Naive B cell (primary cell): ENCODE measurements at regions not wholly inside any gene's neighbourhood (a gene's known extent, or its start where the extent isn't known, plus 50 kb on each side); places are given as distances from the start of the nearest gene placed in this dataset.
"Not testable (repeated sequence)": the region's sequence is repeated elsewhere in the genome, so short reads cannot be mapped to it uniquely, and the experiment has no call there.

Source experiments
- ATAC-seq, 2 donors: fragments of 150-1000 bp; cut with Tn5 transposase; 2 replicates each; pipeline ENCODE4 v1.10.0; 2021; ENCODE audit warnings: low read depth in 2 of 2, mild to moderate bottlenecking in 2 of 2, moderate library complexity in 2 of 2
- DNase-seq: peaks from one replicate; pipeline ENCODE4 v3.0.0; 2022
- H3K27ac Mint-ChIP-seq, 6 donors: one replicate each; pipeline ENCODE4 v1.8.0; 2020 to 2022; ENCODE audit warnings: mild to moderate bottlenecking in 6 of 6, mixed read lengths in 6 of 6, moderate library complexity in 5 of 6, inconsistent platforms in 2 of 6
- H3K27me3 Mint-ChIP-seq, 3 donors: one replicate each; pipeline ENCODE4 v1.8.0; 2021 to 2022; ENCODE audit warnings: mixed read lengths in 3 of 3, mild to moderate bottlenecking in 1 of 3
- H3K36me3 Mint-ChIP-seq, 2 donors: one replicate each; pipeline ENCODE4 v1.8.0; 2020 to 2022; ENCODE audit warnings: mixed read lengths in 2 of 2, inconsistent platforms in 1 of 2, mild to moderate bottlenecking in 1 of 2
- H3K4me1 Mint-ChIP-seq, 3 donors: one replicate each; pipeline ENCODE4 v1.8.0; 2020 to 2022; ENCODE audit warnings: mixed read lengths in 3 of 3, inconsistent platforms in 1 of 3, mild to moderate bottlenecking in 1 of 3, moderate library complexity in 1 of 3
- H3K4me3 Mint-ChIP-seq, 8 donors: one replicate each; pipeline ENCODE4 v1.8.0; 2020 to 2022; ENCODE audit warnings: mild to moderate bottlenecking in 8 of 8, mixed read lengths in 8 of 8, moderate library complexity in 8 of 8, inconsistent platforms in 2 of 8
- H3K9me3 Mint-ChIP-seq, 7 donors: one replicate each; pipeline ENCODE4 v1.8.0; 2020 to 2022; ENCODE audit warnings: mixed read lengths in 7 of 7, mild to moderate bottlenecking in 5 of 7, inconsistent platforms in 2 of 7, moderate library complexity in 1 of 7

DNA sequence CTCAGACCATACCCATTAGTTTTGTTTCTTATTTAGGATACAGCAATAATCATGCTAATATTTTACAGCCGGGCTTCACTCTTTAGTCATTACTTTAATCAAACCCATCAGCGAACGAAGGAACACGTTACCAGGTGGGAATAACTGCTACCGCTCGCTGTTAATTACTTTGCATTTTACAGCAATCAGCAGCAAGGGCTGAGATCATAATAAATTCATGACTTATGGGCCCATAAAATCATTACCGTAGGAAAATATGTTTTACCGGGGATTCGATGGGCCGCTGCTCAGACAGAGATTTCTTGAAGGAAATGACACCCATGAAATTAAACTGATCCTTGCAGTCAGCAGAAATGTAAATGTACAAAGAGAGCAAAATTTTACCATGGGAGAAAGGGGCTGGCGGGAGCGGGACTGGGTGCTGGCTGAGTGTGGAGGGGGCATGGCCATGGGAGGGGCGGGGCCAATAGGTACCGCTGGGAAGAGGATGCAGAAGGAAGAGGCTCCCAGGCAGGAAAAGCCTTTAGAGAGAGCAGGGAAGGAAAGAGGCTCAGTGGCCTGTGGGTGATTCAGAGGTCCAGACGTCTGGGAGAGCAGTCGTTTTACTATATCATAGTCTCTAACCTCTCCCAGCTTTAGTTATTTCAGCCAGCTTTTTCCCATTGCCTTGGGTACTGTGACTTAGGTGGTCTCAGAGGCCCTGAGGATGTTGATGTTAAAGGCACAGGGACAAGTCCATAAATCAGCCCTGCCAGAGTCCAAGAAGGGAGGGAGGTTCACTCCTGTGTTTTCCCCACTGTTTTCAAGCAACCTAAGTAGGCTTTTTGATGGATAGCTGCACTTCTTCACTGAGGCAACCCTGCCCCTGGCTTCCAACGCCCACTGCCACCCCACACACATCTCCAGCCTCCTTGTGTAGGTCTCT, 258.9 kb downstream of the SEC16B start:
- no peaks in the 10 kb centered on the region for H3K27me3 Mint-ChIP-seq
- H3K36me3 Mint-ChIP-seq = no peaks in the 10 kb centered on the region
- DNase-seq = no peak
- no peak overlapping the region for H3K27ac Mint-ChIP-seq
- H3K4me1 Mint-ChIP-seq = no peaks in the 10 kb centered on the region
- no peak overlapping the region for H3K4me3 Mint-ChIP-seq
- ATAC-seq = no peak
- peaks cover 0 to 19% (median 5%) of the 10 kb centered on the region in 7 donors for H3K9me3 Mint-ChIP-seq

DNA sequence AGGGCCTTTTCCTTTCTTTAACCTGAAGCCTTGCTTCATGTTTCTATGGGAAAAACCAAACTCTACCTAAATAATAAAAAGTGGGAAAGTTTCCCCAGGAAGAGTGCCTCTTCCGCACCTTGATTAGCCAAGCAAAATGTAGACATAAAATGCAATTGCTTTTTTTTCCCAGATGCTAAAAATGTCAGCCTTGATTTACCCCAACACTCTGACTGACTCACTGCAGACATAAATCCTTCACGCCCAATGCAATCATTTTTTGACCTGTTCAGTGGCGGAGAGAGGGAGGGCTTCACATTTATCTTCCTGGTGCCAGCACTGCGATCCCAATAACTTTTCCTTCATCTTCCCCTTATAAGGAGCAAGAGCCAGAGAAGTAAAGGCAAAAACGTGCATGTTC, 261.5 kb downstream of the SEC16B start:
- Mint-ChIP-seq H3K27me3 (no peaks in the 10 kb centered on the region), H3K4me1 (no peaks in the 10 kb centered on the region), H3K9me3 (peaks cover 0 to 9% (median 0%) of the 10 kb centered on the region in 7 donors), H3K4me3 (no peak overlapping the region), H3K36me3 (no peaks in the 10 kb centered on the region), H3K27ac (no peak overlapping the region)
- no peak for DNase-seq
- ATAC-seq = no peak

DNA sequence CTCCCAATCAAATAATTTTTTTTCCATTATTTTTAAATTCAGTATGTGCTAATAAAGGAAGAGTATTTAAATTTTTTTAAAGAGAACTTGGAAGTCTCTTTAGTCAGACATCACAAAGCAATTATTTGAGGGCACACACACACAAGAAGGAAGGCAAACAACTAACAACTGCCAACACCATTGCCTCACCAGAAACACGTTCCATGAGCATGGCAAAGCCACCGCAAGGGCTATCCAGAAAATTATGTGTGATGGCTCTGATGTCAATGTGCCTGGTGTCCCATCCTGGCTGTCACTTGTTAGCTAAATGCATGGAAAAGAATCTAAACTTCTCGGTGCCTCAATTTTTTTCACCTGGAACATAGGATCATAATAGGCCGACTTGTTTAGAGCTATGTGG, 262.9 kb downstream of the SEC16B start:
- H3K36me3 Mint-ChIP-seq = no peaks in the 10 kb centered on the region
- H3K27ac Mint-ChIP-seq = no peak overlapping the region
- no peak for DNase-seq
- no peak for ATAC-seq
- no peaks in the 10 kb centered on the region for H3K4me1 Mint-ChIP-seq
- peaks cover 0 to 6% (median 1%) of the 10 kb centered on the region in 7 donors for H3K9me3 Mint-ChIP-seq
- no peaks in the 10 kb centered on the region for H3K27me3 Mint-ChIP-seq
- H3K4me3 Mint-ChIP-seq = no peak overlapping the region

DNA sequence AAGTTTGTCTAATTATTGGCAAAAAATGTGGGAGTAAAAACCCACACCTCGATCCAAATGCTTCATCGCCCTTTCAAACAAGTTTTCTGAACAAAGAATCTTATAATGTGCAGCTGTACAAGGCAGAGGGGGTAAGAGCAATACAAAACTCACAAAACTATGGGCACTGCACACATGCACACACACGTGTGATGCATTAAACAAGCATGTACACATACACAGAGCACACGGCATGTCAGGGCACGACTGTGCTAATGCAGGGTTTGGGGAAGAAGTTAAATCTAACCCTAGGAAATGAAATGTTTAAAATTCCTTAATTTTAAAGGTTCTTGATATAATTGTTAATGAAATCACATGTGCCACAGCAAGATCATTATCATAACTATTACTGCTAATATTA, 264.0 kb downstream of the SEC16B start:
- DNase-seq (no peak), ATAC-seq (no peak)
- Mint-ChIP-seq H3K4me3 (no peak overlapping the region), H3K27ac (no peak overlapping the region), H3K27me3 (no peaks in the 10 kb centered on the region), H3K9me3 (peaks cover 0 to 8% (median 1%) of the 10 kb centered on the region in 7 donors), H3K36me3 (no peaks in the 10 kb centered on the region), H3K4me1 (no peaks in the 10 kb centered on the region)

DNA sequence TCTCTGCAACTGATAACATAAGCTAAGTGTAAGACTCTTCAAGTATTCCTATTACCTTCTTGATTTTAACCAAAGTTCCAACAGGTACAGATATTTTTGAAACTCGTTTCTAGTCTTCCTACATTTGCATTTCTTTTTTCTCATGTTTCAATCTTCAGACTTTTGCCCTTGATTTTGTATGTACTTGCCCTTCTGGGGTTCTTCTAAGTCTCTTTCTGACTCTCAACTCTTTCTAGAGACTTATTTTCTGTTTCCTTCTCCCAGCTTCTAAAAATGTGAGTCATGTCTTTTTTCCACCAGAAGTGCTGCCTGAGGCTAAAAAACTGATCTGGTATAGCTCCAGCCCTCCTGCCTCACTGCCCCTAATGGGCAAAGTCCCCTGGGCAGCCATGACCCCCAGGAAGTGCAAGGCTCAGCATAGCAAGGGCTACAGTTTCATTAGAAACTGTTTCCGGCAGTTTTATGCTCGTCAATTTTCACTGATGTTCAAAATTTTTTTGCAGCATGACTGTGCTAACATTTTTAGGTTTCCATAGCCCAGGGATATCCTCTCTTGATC, 265.9 kb downstream of the SEC16B start:
- no peaks in the 10 kb centered on the region for H3K4me1 Mint-ChIP-seq
- H3K4me3 Mint-ChIP-seq = no peak overlapping the region
- no peak for ATAC-seq
- no peaks in the 10 kb centered on the region for H3K27me3 Mint-ChIP-seq
- no peak overlapping the region for H3K27ac Mint-ChIP-seq
- H3K9me3 Mint-ChIP-seq = peaks cover 0 to 6% (median 1%) of the 10 kb centered on the region in 7 donors
- DNase-seq = no peak
- H3K36me3 Mint-ChIP-seq = no peaks in the 10 kb centered on the region

DNA sequence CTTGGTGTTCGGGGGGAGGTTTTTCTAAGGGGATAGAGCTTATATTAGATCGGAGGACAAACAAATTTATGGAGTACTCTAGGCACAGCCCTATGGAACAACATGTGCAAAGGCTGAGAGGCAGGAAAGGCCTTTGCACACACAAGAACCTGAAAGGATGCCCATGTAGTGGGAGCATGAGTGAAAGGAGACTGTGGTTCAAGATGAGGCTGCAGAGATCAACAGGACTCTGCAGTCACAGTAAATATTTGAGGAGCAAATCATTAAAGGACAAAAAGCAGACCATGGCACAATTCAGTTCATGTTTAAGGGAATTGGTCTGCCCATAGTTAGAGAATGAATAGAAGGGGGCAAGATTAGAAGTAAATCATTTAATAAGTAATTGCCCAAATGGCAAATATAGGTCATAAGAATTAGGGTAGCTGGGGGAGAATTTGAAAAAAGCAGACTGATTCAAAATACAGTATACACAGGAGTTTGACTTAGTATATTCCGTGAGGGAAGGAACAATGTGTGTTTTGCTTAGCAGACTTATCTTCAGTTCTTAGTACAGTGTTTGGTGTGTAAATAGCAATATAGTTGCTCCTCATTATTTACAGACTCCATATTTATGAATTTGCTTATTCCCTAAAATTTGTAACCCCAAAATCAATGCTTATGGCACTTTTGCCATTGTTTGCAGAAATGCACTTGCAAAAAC, 268.1 kb downstream of the SEC16B start:
- peaks cover 0 to 6% (median 3%) of the 10 kb centered on the region in 7 donors for H3K9me3 Mint-ChIP-seq
- no peaks in the 10 kb centered on the region for H3K27me3 Mint-ChIP-seq
- no peaks in the 10 kb centered on the region for H3K36me3 Mint-ChIP-seq
- H3K27ac Mint-ChIP-seq = peak overlapping the region in 1 of 6 donors; percentile 31
- DNase-seq (no peak), ATAC-seq (no peak)
- no peak overlapping the region for H3K4me3 Mint-ChIP-seq
- no peaks in the 10 kb centered on the region for H3K4me1 Mint-ChIP-seq

DNA sequence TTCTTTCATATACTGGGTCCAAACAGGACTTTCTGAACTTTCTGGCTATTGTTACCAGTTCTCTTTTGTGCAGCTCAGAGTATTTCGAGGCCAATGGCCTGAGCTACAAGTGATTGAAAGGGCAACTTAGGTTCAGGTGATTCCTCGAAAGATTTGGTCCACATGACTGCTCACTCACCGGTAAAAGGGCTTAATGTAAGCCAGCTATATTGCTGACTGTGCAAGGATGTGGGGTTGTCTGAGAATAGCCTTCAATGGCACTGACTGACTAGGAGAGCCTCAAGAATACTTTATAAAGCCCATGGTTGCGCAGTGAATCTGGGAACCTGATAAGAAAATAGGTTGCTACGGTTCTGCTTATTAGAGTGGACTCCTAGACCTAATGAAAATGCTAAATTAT, 269.0 kb downstream of the SEC16B start:
- Mint-ChIP-seq H3K36me3 (no peaks in the 10 kb centered on the region), H3K4me3 (no peak overlapping the region), H3K9me3 (peaks cover 0 to 6% (median 3%) of the 10 kb centered on the region in 7 donors), H3K4me1 (no peaks in the 10 kb centered on the region), H3K27me3 (no peaks in the 10 kb centered on the region), H3K27ac (no peak overlapping the region)
- DNase-seq (no peak), ATAC-seq (no peak)

DNA sequence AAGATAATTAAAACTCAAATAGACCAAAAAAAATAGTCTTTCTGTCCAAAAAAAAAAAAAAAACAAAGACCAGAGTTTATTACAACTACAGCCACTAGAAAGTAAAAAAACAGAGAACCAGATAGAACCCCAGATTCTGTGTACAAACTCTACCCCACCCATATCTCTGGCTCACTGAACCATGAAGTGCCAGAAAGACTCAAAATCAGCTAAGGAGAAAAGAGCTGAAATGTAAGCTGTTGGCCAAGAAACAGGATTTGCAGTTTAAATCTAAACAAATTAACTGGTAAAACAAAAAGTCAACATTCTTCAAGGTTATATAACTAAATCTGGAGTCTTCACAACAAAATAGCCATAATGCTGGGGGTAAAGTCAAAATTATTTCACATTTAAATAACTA, 278.9 kb downstream of the SEC16B start:
- Mint-ChIP-seq H3K4me1 (no peaks in the 10 kb centered on the region), H3K27me3 (no peaks in the 10 kb centered on the region), H3K36me3 (no peaks in the 10 kb centered on the region), H3K4me3 (no peak overlapping the region), H3K27ac (no peak overlapping the region), H3K9me3 (peaks cover 4 to 17% (median 9%) of the 10 kb centered on the region in 7 donors)
- ATAC-seq (no peak), DNase-seq (no peak)

DNA sequence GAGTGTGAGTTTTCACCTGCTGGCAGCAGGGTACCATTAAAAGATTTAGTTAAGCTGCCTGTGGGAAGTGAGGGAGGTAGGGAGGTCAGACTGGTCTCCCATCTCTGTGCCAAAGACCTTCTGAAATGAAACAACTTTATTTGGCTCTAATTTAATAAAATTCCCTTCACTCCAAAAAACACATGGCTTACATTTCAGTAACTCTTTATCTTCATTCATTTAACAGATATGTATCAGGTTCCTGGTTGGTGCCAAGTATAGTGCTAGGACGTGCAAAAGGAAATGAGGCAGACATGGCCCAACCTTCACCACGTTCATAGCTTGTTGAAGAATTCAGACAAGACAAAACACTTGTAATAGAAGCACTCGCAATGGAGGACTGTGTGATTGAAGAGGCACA, 282.3 kb downstream of the SEC16B start:
- Mint-ChIP-seq H3K9me3 (peaks cover 3 to 17% (median 7%) of the 10 kb centered on the region in 7 donors), H3K36me3 (no peaks in the 10 kb centered on the region), H3K27me3 (peaks cover 0 to 6% (median 0%) of the 10 kb centered on the region in 3 donors), H3K27ac (no peak overlapping the region), H3K4me1 (no peaks in the 10 kb centered on the region), H3K4me3 (no peak overlapping the region)
- DNase-seq (no peak), ATAC-seq (no peak)

DNA sequence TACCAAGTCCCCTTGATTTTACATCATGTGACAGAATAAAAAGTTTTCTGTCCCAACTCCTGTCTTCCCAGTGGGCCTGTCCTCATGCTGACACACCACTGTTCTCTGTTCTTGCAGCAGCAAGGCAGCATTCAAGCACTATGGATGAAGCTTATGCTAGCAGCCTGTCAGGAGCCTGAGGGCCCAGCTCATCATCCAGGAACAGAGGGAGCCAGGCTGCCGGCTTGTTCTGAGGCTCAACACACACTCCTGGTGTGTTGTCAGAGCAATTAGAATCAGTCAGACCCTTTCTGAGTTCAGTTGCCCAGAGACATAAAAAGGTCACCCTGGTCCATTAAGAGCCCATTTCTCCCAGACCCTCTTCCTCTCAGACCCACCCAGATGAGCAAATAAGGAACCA, 282.9 kb downstream of the SEC16B start:
- no peak overlapping the region for H3K27ac Mint-ChIP-seq
- no peaks in the 10 kb centered on the region for H3K4me1 Mint-ChIP-seq
- H3K36me3 Mint-ChIP-seq = no peaks in the 10 kb centered on the region
- H3K9me3 Mint-ChIP-seq = peaks cover 3 to 16% (median 7%) of the 10 kb centered on the region in 7 donors
- DNase-seq (no peak), ATAC-seq (no peak)
- H3K4me3 Mint-ChIP-seq = no peak overlapping the region
- H3K27me3 Mint-ChIP-seq = peaks cover 0 to 6% (median 0%) of the 10 kb centered on the region in 3 donors

DNA sequence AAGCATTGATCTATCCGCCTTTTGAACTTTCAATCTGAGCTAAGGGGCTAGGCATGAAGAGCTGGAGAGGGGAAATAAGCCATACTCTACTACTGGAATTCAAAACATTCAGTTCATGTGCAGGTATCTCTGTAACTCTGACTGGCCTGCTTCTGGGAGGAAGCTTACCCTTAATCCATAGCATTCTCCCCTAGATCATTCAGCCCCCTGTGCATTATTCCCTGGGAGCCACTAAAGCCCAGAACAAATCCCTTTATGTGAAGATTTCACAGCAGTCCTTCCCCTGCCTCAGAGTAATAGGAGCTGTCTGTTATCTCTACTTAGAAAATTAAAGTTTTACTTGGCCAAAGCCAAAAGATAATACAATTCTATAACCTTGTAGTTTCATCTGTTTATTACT, 300.7 kb downstream of the SEC16B start:
- H3K9me3 Mint-ChIP-seq = peaks cover 1 to 11% (median 5%) of the 10 kb centered on the region in 7 donors
- no peaks in the 10 kb centered on the region for H3K4me1 Mint-ChIP-seq
- no peaks in the 10 kb centered on the region for H3K27me3 Mint-ChIP-seq
- ATAC-seq (no peak), DNase-seq (no peak)
- no peak overlapping the region for H3K27ac Mint-ChIP-seq
- no peaks in the 10 kb centered on the region for H3K36me3 Mint-ChIP-seq
- peak overlapping the region in 1 of 8 donors; percentile 43 for H3K4me3 Mint-ChIP-seq

DNA sequence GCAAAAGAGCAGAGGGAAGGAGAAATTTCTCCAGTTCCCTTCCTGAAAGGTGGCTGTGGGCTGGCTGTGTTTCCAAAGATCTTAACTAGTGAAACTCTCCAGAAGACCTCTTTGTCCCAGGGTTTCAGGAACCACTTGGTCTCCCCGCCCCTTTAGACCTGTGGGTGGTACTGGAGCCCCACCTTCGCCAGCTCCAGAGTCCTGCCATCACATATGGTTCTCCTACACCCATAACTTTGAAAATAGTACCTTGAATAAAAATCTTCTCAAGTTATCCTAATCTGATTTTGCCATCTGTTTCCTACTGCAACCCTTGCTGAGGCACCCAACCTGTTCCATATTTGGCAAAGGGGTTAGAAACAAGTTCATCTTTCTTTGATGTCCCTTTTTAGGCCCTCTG, 303.9 kb downstream of the SEC16B start:
- no peak overlapping the region for H3K4me3 Mint-ChIP-seq
- ATAC-seq (no peak), DNase-seq (no peak)
- H3K36me3 Mint-ChIP-seq = no peaks in the 10 kb centered on the region
- no peaks in the 10 kb centered on the region for H3K4me1 Mint-ChIP-seq
- no peak overlapping the region for H3K27ac Mint-ChIP-seq
- H3K27me3 Mint-ChIP-seq = no peaks in the 10 kb centered on the region
- peaks cover 2 to 17% (median 5%) of the 10 kb centered on the region in 7 donors for H3K9me3 Mint-ChIP-seq

DNA sequence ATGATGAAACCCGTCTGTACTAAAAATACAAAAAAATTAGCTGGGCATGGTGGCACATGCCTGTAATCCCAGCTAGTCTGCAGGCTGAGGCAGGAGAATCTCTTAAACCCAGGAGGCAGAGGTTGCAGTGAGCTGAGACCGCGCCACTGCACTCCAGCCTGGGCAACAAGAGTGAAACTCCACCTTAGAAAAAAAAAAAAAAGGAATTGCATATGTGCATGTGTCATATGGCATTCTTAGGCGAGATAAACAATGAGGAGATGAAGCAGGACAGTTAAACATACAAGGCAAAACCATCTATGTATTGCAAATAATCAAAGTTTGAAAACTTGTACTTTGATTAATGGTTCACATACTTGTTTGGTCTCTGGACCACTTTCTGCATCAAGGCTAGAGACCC, 305.1 kb downstream of the SEC16B start:
- not testable (repeated sequence) for H3K36me3 Mint-ChIP-seq, H3K4me1 Mint-ChIP-seq, ATAC-seq, H3K27me3 Mint-ChIP-seq, DNase-seq, H3K4me3 Mint-ChIP-seq
- Mint-ChIP-seq H3K9me3 (peaks cover 2 to 27% (median 8%) of the 10 kb centered on the region in 7 donors), H3K27ac (peak overlapping the region in 1 of 6 donors; percentile 36)

DNA sequence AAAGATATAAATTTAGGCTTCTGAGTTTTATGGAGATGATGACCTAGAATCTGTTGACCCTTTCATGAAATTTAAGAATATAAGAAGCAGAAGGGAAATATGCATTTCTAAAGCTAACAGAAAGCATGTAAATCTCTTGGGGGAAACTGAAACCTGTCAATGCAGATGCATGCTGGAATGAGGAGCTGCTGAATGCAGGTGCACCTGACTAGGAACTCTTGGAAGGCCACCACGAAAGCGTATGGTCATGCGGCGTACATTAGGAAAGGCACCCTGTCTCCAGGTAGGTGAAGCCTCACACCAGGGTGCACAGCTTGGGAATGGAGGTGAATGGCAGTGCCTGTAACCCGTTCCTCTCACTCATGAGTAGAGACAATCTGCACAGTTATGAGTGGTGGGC, 309.7 kb downstream of the SEC16B start:
- H3K4me3 Mint-ChIP-seq = no peak overlapping the region
- peaks cover 0 to 23% (median 6%) of the 10 kb centered on the region in 7 donors for H3K9me3 Mint-ChIP-seq
- H3K27me3 Mint-ChIP-seq = no peaks in the 10 kb centered on the region
- DNase-seq = no peak
- no peaks in the 10 kb centered on the region for H3K36me3 Mint-ChIP-seq
- no peak for ATAC-seq
- no peak overlapping the region for H3K27ac Mint-ChIP-seq
- no peaks in the 10 kb centered on the region for H3K4me1 Mint-ChIP-seq
